K562 (cell line): ENCODE measurements at regions not wholly inside any gene's neighbourhood (a gene's known extent, or its start where the extent isn't known, plus 50 kb on each side); places are given as distances from the start of the nearest gene placed in this dataset.

Experiments
- ATAC-seq: fragments of 200-7000 bp; cut with Tn5 transposase; 3 replicates; pipeline ENCODE4 v1.9.1; 2020; ENCODE audit warnings: moderate library complexity
- BruUV-seq: library from RNA; stranded (reverse); fragments of 400-500 nt; replicated peaks from 2 replicates; lab custom pipeline; 2021; lab: Mats Ljungman, UMichigan
- CTCF ChIA-PET: fragments of 300-600 bp; formaldehyde crosslinking; extraction: SDS; loops from one replicate; lab custom pipeline; 2021; ENCODE audit warnings: low intra/inter-chr PET ratio; lab: Yijun Ruan, JAX
- POLR2A ChIA-PET: fragments of 300-600, 350-650 bp; sonication (Branson Sonifier 250); formaldehyde crosslinking; extraction: SDS; loops from one replicate; lab custom pipeline; 2021; ENCODE audit warnings: antibody characterized with exemption, inconsistent platforms; lab: Yijun Ruan, JAX
- DNase-seq, 4 experiments: peaks; one replicate each; pipeline versions ENCODE4 v3.0.0 to v3.0.0-alpha.2; 2011 to 2018; ENCODE audit warnings: low spot score in 3 of 4, mixed read lengths in 3 of 4; ENCODE audit errors: extremely low read depth in 1 of 4
- FAIRE-seq: peaks from 2 replicates; lab custom pipeline; 2011; peaks lifted over from hg19 to GRCh38; lab: Jason Lieb, UNC
- H2AFZ ChIP-seq: 2 replicates; pipeline ENCODE4 v1.6.0; 2011; ENCODE audit warnings: low read depth, low read length, control low read depth, inconsistent platforms
- H3K27ac ChIP-seq: fragments of 200-600 bp; 3 replicates; pipeline ENCODE4 v1.8.0; 2011; ENCODE audit warnings: low read depth, mild to moderate bottlenecking, control low read depth, inconsistent platforms, low read length, moderate library complexity, mixed read lengths; ENCODE audit errors: extremely low read depth
- H3K27me3 ChIP-seq, 2 experiments: fragments of 300-600 bp in 1 of 2; 2 replicates in 1 of 2; 3 replicates in 1 of 2; pipeline versions ENCODE4 v1.6.0 to v1.8.0; 2011; ENCODE audit warnings: inconsistent platforms in 2 of 2, low read length in 2 of 2, mild to moderate bottlenecking in 1 of 2, mixed read lengths in 1 of 2, moderate library complexity in 1 of 2; ENCODE audit not compliant: control insufficient read depth in 2 of 2, insufficient read depth in 2 of 2
- H3K36me3 ChIP-seq: fragments of 300-600 bp; 3 replicates; pipeline ENCODE4 v1.8.0; 2011; ENCODE audit warnings: mild to moderate bottlenecking, low read length, inconsistent platforms; ENCODE audit not compliant: control insufficient read depth, insufficient read depth
- H3K4me1 ChIP-seq, 2 experiments: fragments of 200-600 bp in 1 of 2; replicated peaks in 1 of 2; 2 replicates in 1 of 2; 3 replicates in 1 of 2; pipeline versions ENCODE4 v1.5.1 to v1.8.0; 2011; ENCODE audit warnings: inconsistent platforms in 2 of 2, low read length in 2 of 2, mild to moderate bottlenecking in 1 of 2, mixed read lengths in 1 of 2, moderate library complexity in 1 of 2; ENCODE audit not compliant: control insufficient read depth in 2 of 2, insufficient read depth in 2 of 2
- H3K4me2 ChIP-seq: 2 replicates; pipeline ENCODE4 v1.6.1; 2011; ENCODE audit warnings: low read length, control low read depth, inconsistent platforms, mixed read lengths; ENCODE audit not compliant: insufficient read depth
- H3K4me3 ChIP-seq: fragments of 200-600 bp; sonication (generic), shearing (Covaris generic); 2 replicates; pipeline ENCODE4 v1.5.1; 2016; ENCODE audit warnings: control low read depth, inconsistent platforms
- H3K79me2 ChIP-seq: fragments of 200-600 bp; 3 replicates; pipeline ENCODE4 v1.8.0; 2011; ENCODE audit warnings: low read length, inconsistent platforms; ENCODE audit not compliant: control insufficient read depth, insufficient read depth
- H3K9ac ChIP-seq, 2 experiments: 2 replicates each; pipeline versions ENCODE4 v1.6.0 to v1.6.1; 2011; ENCODE audit warnings: low read depth in 2 of 2, low read length in 2 of 2, control low read depth in 1 of 2, inconsistent platforms in 1 of 2, mild to moderate bottlenecking in 1 of 2, mixed read lengths in 1 of 2; ENCODE audit not compliant: insufficient read depth in 1 of 2
- H3K9me1 ChIP-seq: one replicate; pipeline ENCODE4 v1.6.0; 2011; ENCODE audit warnings: inconsistent platforms, mild to moderate bottlenecking, low read length, moderate library complexity; ENCODE audit not compliant: control insufficient read depth, insufficient read depth
- H3K9me3 ChIP-seq: replicated peaks from 2 replicates; pipeline ENCODE4 v1.5.1; 2011; ENCODE audit warnings: low read depth, low read length, inconsistent platforms; ENCODE audit not compliant: control insufficient read depth, insufficient read depth
- H4K20me1 ChIP-seq: replicated peaks from 2 replicates; pipeline ENCODE4 v1.6.1; 2011; ENCODE audit warnings: low read length, inconsistent platforms, mixed read lengths; ENCODE audit not compliant: control insufficient read depth, insufficient read depth
- BACH1 ChIP-seq: fragments of 200-800 bp; sonication (Bioruptor generic); IDR thresholded peaks from 2 replicates; pipeline ENCODE4 v1.6.1; 2016; ENCODE audit warnings: missing genetic modification characterization, missing compliant biosample characterization
- HDAC3 ChIP-seq: fragments of 450-650 bp; IDR thresholded peaks from 2 replicates; pipeline ENCODE4 v1.6.1; 2018; ENCODE audit warnings: borderline replicate concordance, mild to moderate bottlenecking, moderate library complexity; ENCODE audit not compliant: partially characterized antibody
- HSF4 ChIP-seq: fragments of 250-450 bp; sonication (Bioruptor Pico); IDR thresholded peaks from 2 replicates; pipeline ENCODE4 v2.1.2; 2022; ENCODE audit warnings: mild to moderate bottlenecking, moderate library complexity, borderline replicate concordance
- NR2F6 ChIP-seq: fragments of 450-650 bp; formaldehyde crosslinking; IDR thresholded peaks from 2 replicates; pipeline ENCODE4 v1.4.0; 2020; ENCODE audit warnings: mild to moderate bottlenecking
- NUFIP1 ChIP-seq: fragments of 450-650 bp; IDR thresholded peaks from 2 replicates; pipeline ENCODE4 v1.6.1; 2018; ENCODE audit not compliant: partially characterized antibody
- PPARD ChIP-seq: fragments of 250-450 bp; sonication (Bioruptor Pico); IDR thresholded peaks from 2 replicates; pipeline ENCODE4 v1.8.0; 2022; ENCODE audit warnings: inconsistent platforms, mild to moderate bottlenecking, moderate library complexity
- RNF2 ChIP-seq: sonication (generic); IDR thresholded peaks from 2 replicates; pipeline ENCODE4 v1.6.1; 2016
- XRCC4 ChIP-seq: IDR thresholded peaks from one replicate; pipeline ENCODE4 v1.6.1; 2011; ENCODE audit not compliant: insufficient read depth, insufficient read length; ENCODE audit errors: extremely low read depth
- ZNF282 ChIP-seq: sonication (generic); formaldehyde crosslinking; IDR thresholded peaks from 2 replicates; pipeline ENCODE4 v1.8.1; 2023; ENCODE audit warnings: missing genetic modification reagents
- ZNF395 ChIP-seq: fragments of 200-800 bp; sonication (Bioruptor generic); IDR thresholded peaks from 2 replicates; pipeline ENCODE4 v1.6.1; 2017; ENCODE audit warnings: missing genetic modification characterization, missing compliant biosample characterization
- ZNF551 ChIP-seq: fragments of 250-450 bp; sonication (Bioruptor Pico); IDR thresholded peaks from 2 replicates; pipeline ENCODE4 v1.5.0; 2021; ENCODE audit warnings: mild to moderate bottlenecking, moderate library complexity
- WGBS: fragments of 100-300 bp; shearing (Covaris generic); methylation state at CpG from one replicate; pipeline ENCODE4 v1.1.6; 2016; ENCODE audit warnings: low coverage, mixed read lengths; ENCODE audit not compliant: insufficient coverage; ENCODE audit errors: missing lambda C conversion rate; 5-methylcytosine and 5-hydroxymethylcytosine counted together
- in situ Hi-C: fragments of 300-500 bp; cut with MboI; formaldehyde crosslinking; loops from 4 replicates; pipeline ENCODE4 v1.15.0; 2018; ENCODE audit warnings: inconsistent platforms, mixed read lengths
- intact Hi-C: fragments of 100-400 bp; cut with micrococcal nuclease; formaldehyde crosslinking; loops from 2 replicates; pipeline ENCODE4 v1.14.2; 2022

DNA sequence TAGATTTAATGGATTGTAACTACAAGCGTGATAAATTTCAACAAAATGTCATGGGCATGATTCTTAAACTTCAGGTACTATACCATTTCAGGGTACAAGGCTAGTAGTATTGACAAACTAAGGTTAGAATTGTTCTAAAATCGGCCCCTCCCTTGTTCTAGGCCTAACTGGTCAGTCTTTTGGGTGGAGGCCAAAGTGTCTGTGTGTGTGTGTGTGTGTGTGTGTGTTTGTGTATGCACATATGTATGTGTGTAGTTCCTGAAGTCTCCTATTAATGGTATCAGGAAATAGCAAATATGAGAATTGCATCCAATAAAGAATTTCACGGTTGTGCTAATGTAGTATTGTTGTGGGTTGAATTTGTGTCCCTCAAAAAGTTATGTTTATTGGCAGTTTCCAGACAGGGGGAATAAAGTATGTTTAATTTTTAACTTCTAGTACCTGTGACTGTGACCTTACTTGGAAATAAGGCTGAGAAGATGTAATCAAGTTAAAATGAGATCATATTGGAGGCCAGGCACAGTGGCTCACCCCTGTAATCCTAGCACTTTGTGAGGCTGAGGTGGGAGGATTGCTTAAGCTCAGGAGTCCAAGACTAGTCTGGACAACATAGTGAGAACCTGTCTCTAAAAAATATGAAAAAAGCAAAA is 119.2 kb downstream of the KLF5 start (continued):
- TF ChIP-seq HDAC3 (no peak), BACH1 (tag) (no peak)

DNA sequence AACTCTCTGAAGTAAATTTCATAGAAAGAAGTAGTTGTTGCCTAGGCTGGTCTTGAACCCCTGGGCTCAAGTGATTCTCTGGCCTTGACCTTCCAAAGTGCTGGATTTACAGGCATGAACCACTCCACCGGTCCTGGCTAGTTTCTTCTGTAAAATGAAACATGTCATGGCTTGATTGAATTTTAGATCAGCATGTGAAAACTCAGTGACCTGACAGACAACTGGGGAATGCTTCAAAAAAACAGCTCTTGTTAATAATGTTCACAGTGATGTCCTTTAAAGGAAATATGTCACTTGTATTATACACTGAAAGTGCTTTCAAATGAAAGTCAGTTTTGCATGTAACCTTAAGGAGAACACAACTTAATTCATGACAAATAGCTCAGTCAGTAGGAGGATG is 118.2 kb downstream of the KLF5 start:
- CTCF ChIA-PET: no interaction called here
- no peak overlapping the region for H3K4me3 ChIP-seq
- intact Hi-C loops: no loop called here
- H3K4me1 ChIP-seq: no peaks in the 10 kb centered on the region
- H3K36me3 ChIP-seq: no peaks in the 10 kb centered on the region
- no peak overlapping the region for H2AFZ ChIP-seq
- no peak for FAIRE-seq
- no peak for TF ChIP-seq NR2F6
- no peak for TF ChIP-seq ZNF282 (CRISPR knock-in tag)
- no peak for TF ChIP-seq NUFIP1
- no peak for TF ChIP-seq ZNF551 (CRISPR knock-in tag)
- TF ChIP-seq PPARD (CRISPR knock-in tag): no peak
- TF ChIP-seq HSF4: no peak
- TF ChIP-seq XRCC4: no peak
- no peak for TF ChIP-seq RNF2
- TF ChIP-seq ZNF395 (CRISPR knock-in tag): no peak
- no peak overlapping the region for H3K9ac ChIP-seq
- H3K4me2 ChIP-seq: no peak overlapping the region
- no TSS peak for BruUV-seq
- POLR2A ChIA-PET: no interaction called here
- no peak overlapping the region for H3K27ac ChIP-seq
- in situ Hi-C loops: no loop called here
- 0% methylated on average over 1 of the region's 1 CpG for WGBS
- ATAC-seq: no peak
- no peak for DNase-seq
- no peaks in the 10 kb centered on the region for H3K79me2 ChIP-seq
- H3K9me3 ChIP-seq: no peaks in the 10 kb centered on the region
- no peaks in the 10 kb centered on the region for H3K27me3 ChIP-seq
- H3K9me1 ChIP-seq: no peaks in the 10 kb centered on the region
- H4K20me1 ChIP-seq: no peaks in the 10 kb centered on the region
